Esophagus squamous epithelium (tissue), 5 donors: ENCODE measurements at regions not wholly inside any gene's neighbourhood (a gene's known extent, or its start where the extent isn't known, plus 50 kb on each side); places are given as distances from the start of the nearest gene placed in this dataset.
"Not testable (repeated sequence)": the region's sequence is repeated elsewhere in the genome, so short reads cannot be mapped to it uniquely, and the experiment has no call there.

Source experiments
- DNase-seq: peaks from one replicate; lab custom pipeline; 2025; lab: John Stamatoyannopoulos, UW
- H3K27ac ChIP-seq, 4 donors: fragments of 200-600 bp; sonication (generic); one replicate each; pipeline ENCODE4 v1.5.1; 2016 to 2019; ENCODE audit warnings: mild to moderate bottlenecking in 1 of 4
- H3K27me3 ChIP-seq, 4 donors: fragments of 200-600 bp; sonication (generic); 1 replicate in 3 of 4; 2 replicates in 1 of 4; pipeline versions ENCODE4 v1.5.1 to v1.6.0; 2017 to 2021; ENCODE audit warnings: antibody characterized with exemption in 1 of 4
- H3K36me3 ChIP-seq, 3 donors: fragments of 200-600 bp; sonication (generic); one replicate each; pipeline ENCODE4 v1.5.1; 2016 to 2019
- H3K4me1 ChIP-seq, 3 donors: fragments of 200-600 bp; sonication (generic); one replicate each; pipeline ENCODE4 v1.5.1; 2017 to 2019
- H3K4me3 ChIP-seq, 4 donors: fragments of 200-600 bp; sonication (generic); 1 replicate in 3 of 4; 2 replicates in 1 of 4; pipeline ENCODE4 v1.5.1; 2016 to 2019; ENCODE audit warnings: mild to moderate bottlenecking in 2 of 4, moderate library complexity in 1 of 4
- H3K9me3 ChIP-seq, 3 donors: fragments of 200-600 bp; sonication (generic); one replicate each; pipeline ENCODE4 v1.5.1; 2016 to 2019
- CTCF ChIP-seq, 6 experiments: fragments of 450-650 bp in 4 of 6; fragments of 200-600 bp in 2 of 6; sonication (generic) in 2 of 6; IDR thresholded peaks; one replicate each; pipeline ENCODE4 v1.5.1; 2016 to 2019; ENCODE audit warnings: antibody characterized with exemption in 6 of 6, mild to moderate bottlenecking in 4 of 6, moderate library complexity in 4 of 6
- POLR2A ChIP-seq, 4 donors: fragments of 450-650 bp; IDR thresholded peaks; one replicate each; pipeline ENCODE4 v1.6.1; 2017; ENCODE audit warnings: antibody characterized with exemption in 4 of 4, mild to moderate bottlenecking in 4 of 4, moderate library complexity in 3 of 4
- WGBS, 2 donors: methylation state at CpG; one replicate each; pipeline ENCODE4 v1.1.5; 2018; 5-methylcytosine and 5-hydroxymethylcytosine counted together
- intact Hi-C: fragments of 100-400 bp; cut with DNase I; formaldehyde crosslinking; loops from one replicate; pipeline ENCODE4 v1.15.0; 2022
- donor health status: DM: yes; HTN: yes; CAD: no.

- intact Hi-C loops, result no loop called here
- no peaks in the 10 kb centered on the region for H3K9me3 ChIP-seq
- TF ChIP-seq POLR2A (IDR thresholded peaks at IDR 0.05) (no peak), CTCF (IDR thresholded peaks at IDR 0.05) (no peak)
- H3K27ac ChIP-seq, result no peak overlapping the region
- no peaks in the 10 kb centered on the region for H3K27me3 ChIP-seq
- DNase-seq, result no peak
- WGBS, 2 donors, result 29 to 30% methylated on average over 1 of the region's 1 CpG
- H3K4me1 ChIP-seq, result no peaks in the 10 kb centered on the region
- H3K36me3 ChIP-seq, result no peaks in the 10 kb centered on the region
- no peak overlapping the region for H3K4me3 ChIP-seq
Measured at GRCh38 chr1:163980394-163980793, 578.6 kb upstream of the PBX1 start.

GRCh38 chr1:163981500-163982030, 577.4 kb upstream of the PBX1 start:
- TF ChIP-seq CTCF (IDR thresholded peaks at IDR 0.05) (no peak), POLR2A (IDR thresholded peaks at IDR 0.05) (no peak)
- Histone ChIP-seq H3K4me3 (no peak overlapping the region), H3K9me3 (no peaks in the 10 kb centered on the region), H3K27ac (no peak overlapping the region), H3K27me3 (no peaks in the 10 kb centered on the region), H3K4me1 (no peaks in the 10 kb centered on the region), H3K36me3 (no peaks in the 10 kb centered on the region)
- DNase-seq, result no peak
- intact Hi-C loops, result no loop called here
- WGBS, 2 donors, result 20 to 38% methylated on average over 2 of the region's 2 CpGs

- no peaks in the 10 kb centered on the region for H3K36me3 ChIP-seq
- H3K27me3 ChIP-seq, result no peaks in the 10 kb centered on the region
- H3K4me1 ChIP-seq, result no peaks in the 10 kb centered on the region
- H3K4me3 ChIP-seq, result no peak overlapping the region
- DNase-seq, result no peak
- no peak overlapping the region for H3K27ac ChIP-seq
- WGBS, 2 donors, result 69 to 75% methylated on average over 2 of the region's 2 CpGs
- intact Hi-C loops, result no loop called here
- no peak for TF ChIP-seq CTCF (IDR thresholded peaks at IDR 0.05)
- TF ChIP-seq POLR2A (IDR thresholded peaks at IDR 0.05), result no peak
- H3K9me3 ChIP-seq, result no peaks in the 10 kb centered on the region
Measured at GRCh38 chr1:163983097-163983496, 575.9 kb upstream of the PBX1 start.

GRCh38 chr1:163985700-163986099, 573.3 kb upstream of the PBX1 start:
- Histone ChIP-seq H3K36me3 (no peaks in the 10 kb centered on the region), H3K4me1 (no peaks in the 10 kb centered on the region), H3K4me3 (no peak overlapping the region), H3K27ac (no peak overlapping the region), H3K9me3 (no peaks in the 10 kb centered on the region), H3K27me3 (no peaks in the 10 kb centered on the region)
- no peak for TF ChIP-seq POLR2A (IDR thresholded peaks at IDR 0.05)
- intact Hi-C loops, result no loop called here
- 77 to 82% methylated on average over 3 of the region's 3 CpGs for WGBS, 2 donors
- no peak for DNase-seq

GRCh38 chr1:163999131-163999530, 559.9 kb upstream of the PBX1 start:
- H3K9me3 ChIP-seq, result no peaks in the 10 kb centered on the region
- no peak for DNase-seq
- WGBS, 2 donors, result 100% methylated on average over 1 of the region's 1 CpG; no CpG with 5 or more reads in 1 of the 2 donors
- intact Hi-C loops, result no loop called here
- no peak for TF ChIP-seq POLR2A (IDR thresholded peaks at IDR 0.05)
- no peak for TF ChIP-seq CTCF (IDR thresholded peaks at IDR 0.05)
- no peaks in the 10 kb centered on the region for H3K4me1 ChIP-seq
- H3K36me3 ChIP-seq, result no peaks in the 10 kb centered on the region
- H3K27ac ChIP-seq, result no peak overlapping the region
- no peak overlapping the region for H3K4me3 ChIP-seq
- no peaks in the 10 kb centered on the region for H3K27me3 ChIP-seq

GRCh38 chr1:164006186-164006585, 552.8 kb upstream of the PBX1 start:
- H3K9me3 ChIP-seq, H3K27ac ChIP-seq, H3K4me3 ChIP-seq, H3K36me3 ChIP-seq, H3K4me1 ChIP-seq, H3K27me3 ChIP-seq, DNase-seq, intact Hi-C loops: not testable (repeated sequence)
- WGBS, 2 donors, result 65 to 72% methylated on average over 3 of the region's 3 CpGs
